HEK293T (cell line): ENCODE measurements at regions not wholly inside any gene's neighbourhood (a gene's known extent, or its start where the extent isn't known, plus 50 kb on each side); places are given as distances from the start of the nearest gene placed in this dataset.

Source experiments
- FOXA1 ChIP-seq: fragments of 450-650 bp; IDR thresholded peaks from 2 replicates; pipeline ENCODE4 v1.6.1; 2016; ENCODE audit warnings: mild to moderate bottlenecking
- HDGF ChIP-seq: fragments of 450-650 bp; IDR thresholded peaks from 2 replicates; pipeline ENCODE4 v1.6.1; 2017; ENCODE audit warnings: antibody characterized with exemption, borderline replicate concordance
- SP1 ChIP-seq: fragments of 450-650 bp; IDR thresholded peaks from 2 replicates; pipeline ENCODE4 v1.6.1; 2017

- TF ChIP-seq FOXA1 (no peak), SP1 (no peak), HDGF (no peak)
These were observed 599.9 kb upstream of the ZNF608 start for GRCh38 chr5:125346316-125346715.
